HG02759 (cell line): ENCODE measurements at regions not wholly inside any gene's neighbourhood (a gene's known extent, or its start where the extent isn't known, plus 50 kb on each side); places are given as distances from the start of the nearest gene placed in this dataset.

Source experiments
- ATAC-seq: cut with Tn5 transposase; IDR thresholded peaks from one replicate; pipeline ENCODE4 v1.9.1; 2021; ENCODE audit warnings: mild to moderate bottlenecking, moderate library complexity; ENCODE audit not compliant: unreplicated experiment

DNA sequence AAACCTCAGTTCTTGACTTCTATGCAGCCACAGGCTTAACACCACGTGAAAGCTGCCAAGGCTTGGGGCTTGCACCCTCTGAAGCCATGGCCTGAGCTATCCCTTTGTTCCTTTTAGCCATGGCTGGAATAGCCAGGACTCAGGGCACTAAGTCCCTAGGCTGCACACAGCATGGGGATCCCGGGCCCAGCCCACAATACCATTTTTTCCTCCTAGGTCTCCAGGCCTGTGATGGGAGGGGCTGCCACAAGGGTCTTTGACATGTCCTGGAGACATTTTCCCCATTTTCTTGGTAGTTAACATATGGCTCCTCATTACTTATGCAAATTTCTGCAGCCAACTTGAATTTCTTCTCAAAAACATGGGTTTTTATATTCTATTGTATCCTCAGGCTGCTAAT lies 619.1 kb downstream of the NYAP2 start:
- no peak for ATAC-seq

DNA sequence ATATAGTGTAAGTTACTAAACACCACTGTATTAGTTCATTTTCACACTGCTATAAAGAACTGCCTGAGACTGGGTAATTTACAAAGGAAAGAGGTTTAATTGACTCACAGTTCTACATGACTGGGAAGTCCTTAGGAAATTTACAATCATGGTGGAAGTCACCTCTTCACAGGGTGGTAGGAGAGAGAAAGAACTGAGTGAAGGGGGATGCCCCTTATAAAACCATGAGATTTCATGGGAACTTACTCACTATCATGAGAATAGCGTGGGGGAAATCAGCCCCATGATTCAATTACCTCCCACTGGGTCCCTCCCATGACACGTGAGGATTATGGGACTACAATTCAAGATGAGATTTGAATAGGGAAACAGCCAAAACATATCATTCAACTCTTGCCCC lies 618.0 kb downstream of the NYAP2 start:
- ATAC-seq, result no peak

DNA sequence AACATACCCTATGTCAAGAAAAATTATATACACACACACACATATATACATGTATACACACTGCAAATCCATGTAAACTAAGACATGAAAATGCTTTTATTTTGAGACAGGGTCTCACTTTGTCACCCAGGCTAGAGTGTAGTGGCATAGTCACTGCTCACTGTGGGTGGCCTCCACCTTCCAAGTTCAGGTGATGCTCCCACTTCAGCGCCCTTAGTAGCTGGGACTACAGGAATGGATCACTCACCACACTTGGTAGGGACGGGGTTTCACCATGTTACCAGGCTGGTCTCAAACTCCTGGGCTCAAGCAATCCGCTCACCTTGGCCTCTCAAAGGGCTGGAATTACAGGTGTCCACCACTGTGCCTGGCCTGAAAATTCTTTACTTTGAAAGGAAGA lies 617.6 kb downstream of the NYAP2 start:
- ATAC-seq, result no peak

DNA sequence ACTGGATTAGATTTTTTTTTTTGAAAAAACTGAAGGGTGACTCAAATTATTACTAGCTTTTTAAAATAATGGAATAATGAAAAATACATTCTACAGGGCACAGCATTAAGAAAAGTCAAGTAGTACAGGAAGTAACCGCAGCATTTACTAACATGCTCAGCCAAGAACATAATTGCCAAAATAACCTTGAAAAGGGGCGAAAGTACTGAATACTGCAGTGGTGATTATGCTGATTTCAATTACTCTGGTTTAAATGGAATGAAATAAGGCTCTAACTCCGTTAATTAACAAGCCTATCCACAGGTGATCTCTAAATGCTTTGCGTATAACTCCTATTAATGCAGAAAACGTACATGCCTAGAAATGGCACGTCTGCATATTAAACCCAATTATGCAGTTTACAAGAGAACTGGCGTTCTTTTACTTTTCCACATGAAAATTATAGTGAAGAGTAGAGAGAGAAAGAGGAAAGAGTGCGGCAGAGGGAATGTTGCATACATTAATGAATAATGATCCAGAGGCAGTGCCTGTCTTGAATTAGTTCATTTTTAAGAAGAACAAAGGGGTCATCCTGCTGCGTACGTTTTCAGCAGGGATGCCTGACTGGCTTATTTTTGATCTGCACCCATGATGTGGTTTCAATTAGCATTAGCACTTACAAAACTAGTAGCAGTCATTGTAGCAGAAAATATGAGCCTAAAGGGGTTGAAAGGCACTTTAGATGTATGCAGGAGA lies 612.4 kb downstream of the NYAP2 start:
- no peak for ATAC-seq

DNA sequence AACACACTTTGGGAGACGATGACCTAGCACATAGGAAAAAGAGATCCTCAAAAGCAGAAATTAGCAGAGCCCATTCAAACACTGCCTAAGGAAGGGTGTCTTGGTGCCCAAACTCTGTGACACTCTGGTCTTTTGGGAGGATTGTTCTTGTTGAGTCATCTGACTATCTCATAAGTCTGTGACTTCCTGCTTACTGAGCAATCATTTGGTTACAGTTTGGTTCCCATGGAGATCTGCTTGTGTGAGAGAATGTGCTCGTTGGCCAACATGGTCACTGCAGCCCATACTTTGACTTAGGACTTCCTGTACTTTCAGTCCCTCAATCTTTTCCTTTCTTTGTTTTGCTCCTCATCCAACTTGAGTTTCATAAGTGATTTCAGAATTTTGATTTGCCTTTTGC lies 602.9 kb downstream of the NYAP2 start:
- no peak for ATAC-seq

DNA sequence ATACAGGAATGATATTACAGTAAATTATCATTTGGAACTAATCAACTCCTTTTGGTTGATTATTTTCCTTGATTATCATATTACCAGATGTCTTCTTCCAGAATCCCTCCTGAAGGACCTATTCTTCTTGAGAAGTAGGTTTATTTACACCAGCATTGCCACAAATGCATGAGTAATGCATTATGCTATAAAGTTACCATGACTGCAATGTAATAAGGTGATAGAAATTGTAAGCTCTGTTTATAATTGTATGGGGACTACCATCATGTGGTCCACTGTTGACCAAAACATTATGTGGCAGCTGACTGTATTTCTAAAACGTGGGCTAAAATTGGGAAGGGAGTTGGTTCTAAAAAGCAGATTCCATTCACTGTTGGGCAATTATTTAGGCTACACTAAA lies 602.2 kb downstream of the NYAP2 start:
- no peak for ATAC-seq

DNA sequence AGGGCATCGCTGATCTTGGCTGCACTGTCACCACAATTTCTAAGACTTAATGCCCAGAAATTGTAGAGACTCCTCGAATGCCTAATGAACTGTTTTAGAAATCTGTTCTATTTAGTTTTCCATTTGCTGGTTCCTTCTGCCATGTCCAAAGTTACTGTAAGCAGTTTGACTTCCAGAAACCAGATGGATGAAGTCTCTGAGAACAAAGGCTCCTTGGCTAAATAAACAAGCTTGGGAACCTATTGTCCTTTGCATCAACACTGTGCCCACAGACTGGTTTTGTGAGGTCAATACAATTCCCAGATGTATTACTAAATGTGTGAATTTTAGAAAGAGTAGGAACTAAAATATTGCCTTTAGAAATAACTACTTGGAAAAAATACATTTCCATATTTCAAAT lies 600.2 kb downstream of the NYAP2 start:
- ATAC-seq, result no peak

DNA sequence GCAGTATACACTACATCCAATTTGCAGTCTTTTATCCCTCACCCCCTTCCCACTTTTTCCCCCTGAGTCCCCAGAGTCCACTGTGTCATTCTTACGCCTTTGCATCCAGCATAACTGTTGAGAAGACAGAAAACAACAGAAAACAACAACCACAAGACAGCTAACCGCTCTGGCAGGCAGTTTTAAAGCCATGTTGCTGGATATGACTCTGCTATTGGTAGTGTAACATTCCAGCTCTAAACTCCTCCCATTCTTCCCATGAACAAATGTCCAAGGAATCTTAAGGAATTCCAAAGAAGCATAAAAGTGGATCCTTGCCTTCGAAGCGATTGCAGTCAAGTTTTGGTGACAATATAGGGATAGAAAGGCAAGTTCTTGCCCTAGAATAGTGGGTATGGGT lies 599.1 kb downstream of the NYAP2 start:
- no peak for ATAC-seq

DNA sequence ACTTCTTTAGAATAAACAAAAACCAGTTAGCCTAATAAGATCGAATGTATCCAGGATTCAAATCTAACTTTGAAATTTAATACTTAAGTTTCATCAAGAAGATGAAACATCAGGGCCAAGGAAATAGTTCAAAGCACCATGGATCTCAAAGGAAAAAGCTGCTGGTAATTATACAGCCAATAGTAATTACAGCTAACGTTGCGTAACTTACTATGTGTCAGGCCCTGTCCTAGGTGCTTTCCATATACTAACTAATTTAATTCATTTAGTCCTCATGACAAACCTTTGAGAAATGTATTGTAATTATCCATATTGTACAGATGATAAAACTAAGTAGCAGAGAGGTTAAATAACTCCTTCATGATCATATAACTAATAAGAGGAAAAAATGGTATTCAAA lies 598.6 kb downstream of the NYAP2 start:
- ATAC-seq, result no peak

DNA sequence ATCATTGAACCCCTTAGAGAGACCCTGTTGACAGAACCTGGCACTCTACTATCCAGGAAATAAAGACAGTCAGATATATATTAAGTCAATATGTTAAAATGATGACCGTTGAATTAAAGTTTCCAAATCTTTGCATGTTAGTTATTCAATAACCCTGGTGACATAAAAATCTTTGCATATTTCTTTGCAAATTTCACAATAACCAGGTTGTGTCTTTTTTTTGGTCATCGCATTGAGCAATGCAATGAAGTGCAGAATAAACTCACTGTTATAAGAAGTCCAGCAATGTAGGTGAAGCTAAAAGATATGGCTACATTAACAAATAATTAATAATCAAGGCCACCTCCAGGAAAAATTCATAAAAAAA lies 596.9 kb downstream of the NYAP2 start:
- no peak for ATAC-seq

DNA sequence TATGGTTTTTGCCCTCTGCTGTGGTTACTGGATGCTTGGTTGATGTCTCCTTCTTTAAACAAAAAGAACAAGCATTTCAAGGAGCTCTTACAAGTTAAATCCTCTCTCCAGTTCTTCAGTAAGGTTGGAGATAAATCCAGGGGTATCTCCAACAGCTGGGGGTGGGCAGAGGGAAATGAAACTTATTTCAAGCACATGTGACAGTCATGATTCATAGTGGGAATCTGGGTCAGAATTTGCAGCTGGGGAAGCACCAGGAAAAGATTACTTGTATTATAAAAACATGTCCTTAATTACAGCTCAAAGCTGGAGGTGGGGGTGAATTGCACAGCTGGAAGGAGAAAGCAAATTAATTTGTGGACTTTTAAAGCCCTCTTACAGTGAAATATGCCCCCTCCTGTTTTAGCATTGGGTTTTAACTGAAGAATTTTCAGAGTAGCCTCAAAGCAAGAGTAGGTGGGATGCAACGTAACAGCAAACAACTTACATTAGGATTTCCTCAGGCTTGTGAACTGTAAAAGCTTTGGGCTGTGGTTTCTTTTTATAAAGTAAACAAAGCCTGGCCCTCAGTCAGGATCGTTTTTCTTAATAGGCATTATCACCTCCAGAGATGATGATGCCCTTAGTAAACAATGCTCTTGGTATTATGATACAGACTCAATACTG lies 596.4 kb downstream of the NYAP2 start:
- no peak for ATAC-seq

DNA sequence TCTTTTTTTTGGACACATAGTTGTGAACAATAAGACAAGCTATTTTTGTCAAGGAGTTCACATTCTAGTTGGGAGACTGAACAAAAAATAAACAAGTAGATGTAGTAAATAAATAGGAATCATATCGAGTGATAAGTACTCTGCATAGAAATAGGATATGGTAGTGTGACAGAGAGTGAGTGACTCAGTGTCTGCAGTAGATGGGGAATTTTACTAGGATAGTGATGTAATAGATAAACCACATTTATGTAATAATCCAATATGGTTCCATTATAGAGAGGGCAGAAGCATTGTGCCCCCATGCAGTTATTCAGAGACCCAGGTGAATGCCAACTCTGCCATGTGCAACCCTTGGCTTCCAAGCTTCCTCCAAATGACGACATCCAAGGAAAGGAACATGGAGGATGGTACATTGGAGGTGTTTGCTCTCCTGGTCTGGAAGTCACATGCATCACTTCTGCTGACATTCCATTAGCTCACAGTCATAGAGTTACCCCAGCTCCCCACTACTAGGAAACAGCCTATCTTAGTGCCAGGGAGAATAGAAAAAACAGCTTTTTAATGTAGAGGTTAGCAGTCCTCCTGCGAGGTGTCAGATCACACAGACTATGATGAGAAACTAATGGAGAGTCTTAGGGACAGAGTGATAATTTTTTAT lies 595.4 kb downstream of the NYAP2 start:
- no peak for ATAC-seq

DNA sequence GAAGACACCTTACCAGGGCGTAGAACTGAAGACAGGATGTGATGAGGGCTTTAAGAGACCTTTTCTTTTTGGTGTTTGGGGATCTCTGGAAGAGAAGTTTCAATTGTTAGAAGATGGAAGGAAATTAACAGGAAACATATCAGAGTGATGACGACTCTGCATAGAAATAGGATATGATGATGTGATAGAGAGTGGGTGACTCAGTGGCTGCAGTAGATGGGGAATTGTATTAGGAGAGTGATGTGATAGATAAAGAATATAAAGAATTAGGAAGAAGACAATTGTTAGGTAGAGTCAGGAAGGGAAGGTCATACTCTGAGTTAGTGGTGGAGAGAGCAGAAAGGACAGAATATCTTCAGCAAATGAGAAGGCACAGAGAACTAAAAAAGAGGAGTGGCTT lies 593.9 kb downstream of the NYAP2 start:
- ATAC-seq, result no peak

DNA sequence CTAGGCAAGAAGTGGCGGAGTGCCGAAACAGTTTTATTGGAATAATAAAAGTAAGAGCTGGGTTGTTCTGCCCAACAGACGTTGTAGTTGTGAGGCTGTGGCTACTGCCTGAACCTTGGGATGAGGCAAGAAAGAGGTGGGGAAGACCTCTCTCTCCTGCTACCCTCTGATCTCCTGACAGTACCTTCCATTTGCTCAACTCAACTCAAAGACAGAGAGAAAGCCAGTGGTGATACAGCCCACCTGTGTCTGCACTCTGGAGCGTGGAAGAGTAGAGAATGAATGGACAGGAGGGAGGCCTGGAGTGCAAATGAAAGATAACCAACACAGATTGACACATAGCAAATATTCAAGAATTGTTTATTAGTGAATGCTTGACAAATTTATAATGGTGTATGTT lies 590.3 kb downstream of the NYAP2 start:
- ATAC-seq, result no peak

DNA sequence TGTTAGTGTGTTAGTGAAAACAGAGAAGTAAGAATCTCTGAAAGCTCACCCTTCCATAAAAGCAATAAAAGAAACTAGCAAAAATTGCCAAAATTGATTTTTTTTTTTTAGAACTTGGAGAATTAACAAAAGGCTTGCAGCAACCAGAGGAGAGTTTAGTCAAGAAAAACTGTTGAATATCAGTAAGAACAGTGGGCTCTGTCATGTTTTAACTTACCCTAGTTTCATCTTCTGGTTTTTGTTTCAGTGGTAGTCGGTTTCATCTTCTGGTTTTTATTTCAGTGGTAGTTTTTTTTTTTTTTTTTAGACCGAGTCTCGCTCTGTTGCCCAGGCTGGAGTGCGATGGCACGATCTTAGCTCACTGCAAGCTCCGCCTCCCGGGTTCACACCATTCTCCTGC lies 580.9 kb downstream of the NYAP2 start:
- no peak for ATAC-seq

DNA sequence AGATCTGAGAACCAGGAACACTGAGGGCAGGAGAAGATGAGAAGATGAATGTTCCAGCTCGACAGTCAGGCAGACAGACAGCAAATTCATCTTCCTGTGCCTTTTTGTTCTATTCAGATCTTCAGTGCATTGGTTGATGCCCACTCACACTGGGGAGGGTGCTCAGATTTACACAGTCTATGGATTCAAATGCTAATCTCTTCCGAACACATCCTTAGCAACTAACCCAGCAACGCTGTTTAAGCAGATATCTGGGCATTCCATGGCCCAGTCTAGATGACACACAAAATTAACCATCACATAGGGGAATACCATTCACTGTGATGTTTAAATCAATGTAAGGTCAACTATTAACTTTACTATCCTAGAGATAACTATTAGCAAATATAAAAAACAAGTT lies 571.9 kb downstream of the NYAP2 start:
- no peak for ATAC-seq

DNA sequence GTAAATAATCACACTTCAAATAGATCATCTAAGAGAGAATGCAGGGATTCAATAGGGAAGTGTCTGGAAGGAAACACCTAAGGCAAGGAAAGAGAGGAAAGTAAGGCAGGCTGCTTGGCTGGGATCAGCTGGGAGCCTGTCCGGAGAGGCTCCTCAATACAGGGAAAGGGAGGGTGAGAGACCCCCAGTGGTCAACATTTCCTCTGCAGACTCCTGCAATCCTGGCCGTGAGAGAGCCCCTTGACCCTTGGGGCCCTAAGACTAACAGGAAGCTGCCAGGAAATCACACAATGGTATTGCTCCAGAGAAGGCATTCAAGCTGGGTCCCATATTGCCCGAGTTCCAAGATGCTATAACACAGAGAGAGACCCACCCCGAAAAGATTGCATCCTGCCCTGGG lies 549.4 kb downstream of the NYAP2 start:
- no peak for ATAC-seq

DNA sequence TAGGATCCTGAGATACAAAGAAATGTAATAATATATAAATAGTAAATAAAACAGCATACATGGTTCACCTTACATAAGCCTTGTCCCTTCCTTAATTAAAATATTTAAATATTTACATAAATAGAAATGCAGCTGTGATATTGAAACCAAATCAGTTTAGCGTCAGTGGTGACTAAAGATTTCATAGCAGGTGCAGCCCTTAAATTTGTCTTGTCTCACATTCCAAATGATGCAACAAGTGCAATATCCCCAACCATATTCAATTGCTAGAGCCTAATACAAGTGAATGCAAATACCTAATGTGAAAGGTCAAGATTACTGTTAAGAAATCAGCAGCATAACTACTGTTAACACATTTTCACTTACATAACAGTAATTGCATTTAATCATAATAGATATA lies 539.5 kb downstream of the NYAP2 start:
- no peak for ATAC-seq

DNA sequence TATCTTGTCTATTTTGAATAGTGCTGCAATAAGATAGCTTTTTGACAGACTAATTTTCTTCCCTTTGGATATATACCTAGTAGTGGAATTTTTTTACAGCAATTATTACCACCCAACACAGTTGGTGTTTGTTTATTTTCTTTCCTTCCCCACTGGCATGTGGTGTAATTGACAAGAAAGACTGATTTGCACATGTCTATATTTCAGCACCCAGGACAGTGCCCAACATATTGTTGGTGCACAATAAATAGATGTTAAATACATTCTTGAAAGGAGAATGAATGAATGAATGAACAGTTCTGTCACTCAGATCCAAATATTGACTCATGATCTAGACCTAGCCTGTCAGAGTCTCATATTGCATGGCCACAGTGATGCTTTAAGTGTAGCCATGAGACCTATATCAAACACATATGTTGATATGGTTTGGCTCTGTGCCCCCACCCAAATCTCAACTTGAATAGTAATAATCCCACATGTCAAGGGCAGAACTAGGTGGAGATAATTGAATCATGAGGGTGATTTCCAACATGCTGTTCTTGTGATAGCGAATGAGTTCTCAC lies 538.2 kb downstream of the NYAP2 start:
- ATAC-seq, result no peak

DNA sequence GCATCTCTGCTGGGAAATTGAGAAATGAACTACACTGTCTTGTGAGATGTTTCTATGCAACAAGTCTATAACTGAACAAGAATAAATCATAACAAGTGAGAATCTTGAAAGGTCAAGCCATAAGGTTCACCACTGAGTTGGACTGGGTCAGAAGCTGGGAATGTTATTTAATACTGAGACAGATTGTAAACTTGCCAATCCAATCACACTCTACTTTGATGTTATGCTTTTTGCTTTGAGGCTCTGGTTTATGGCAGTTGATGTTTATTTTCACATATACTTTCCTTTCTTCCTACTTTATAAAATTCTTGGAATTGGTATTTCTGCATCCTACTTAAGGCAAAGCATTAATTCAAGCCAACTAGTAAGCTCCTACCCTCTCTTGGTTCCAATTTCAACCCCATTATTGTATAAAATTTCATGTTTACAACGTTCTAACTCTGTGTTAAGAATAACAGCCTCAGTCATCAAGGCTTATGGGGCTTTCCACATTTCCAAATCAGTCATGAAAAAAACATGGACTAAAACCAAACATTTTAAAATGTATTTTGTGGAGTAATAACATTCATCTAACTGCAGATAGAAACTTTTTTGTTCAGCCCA lies 533.4 kb downstream of the NYAP2 start:
- ATAC-seq, result no peak

DNA sequence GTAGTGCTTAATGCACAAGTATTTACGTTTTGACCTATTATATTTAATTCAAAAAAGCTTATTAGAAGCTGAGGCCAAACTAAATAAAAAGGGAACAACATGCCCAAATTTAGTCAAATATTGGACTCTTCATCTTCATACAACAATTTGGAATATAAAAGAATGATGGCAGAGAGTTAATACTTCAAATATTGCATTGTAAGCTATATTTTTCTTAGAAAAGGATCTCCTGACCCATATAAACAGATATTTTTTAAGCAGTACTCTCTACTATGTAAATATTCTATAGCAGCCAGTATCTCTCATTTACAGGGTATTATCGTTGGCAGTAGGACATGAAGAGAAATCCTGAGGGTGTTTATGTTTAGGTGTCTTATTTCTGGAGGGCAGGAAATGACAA lies 531.2 kb downstream of the NYAP2 start:
- no peak for ATAC-seq
